Subcutaneous abdominal adipose tissue (tissue), 5 donors: ENCODE measurements at regions not wholly inside any gene's neighbourhood (a gene's known extent, or its start where the extent isn't known, plus 50 kb on each side); places are given as distances from the start of the nearest gene placed in this dataset.

Experiments used
- H3K27ac ChIP-seq: one replicate; pipeline ENCODE4 v1.7.0; 2013; ENCODE audit warnings: low read depth, mild to moderate bottlenecking, inconsistent platforms, low read length, moderate library complexity
- H3K27me3 ChIP-seq, 5 donors: one replicate each; pipeline ENCODE4 v1.7.0; 2013; ENCODE audit warnings: low read length in 5 of 5, inconsistent platforms in 1 of 5; ENCODE audit not compliant: control insufficient read depth in 5 of 5, insufficient read depth in 4 of 5
- H3K36me3 ChIP-seq, 5 donors: one replicate each; pipeline ENCODE4 v1.7.0; 2013; ENCODE audit warnings: low read length in 5 of 5; ENCODE audit not compliant: control insufficient read depth in 5 of 5, insufficient read depth in 5 of 5
- H3K4me1 ChIP-seq, 5 donors: one replicate each; pipeline ENCODE4 v1.7.0; 2013; ENCODE audit warnings: low read length in 5 of 5, mild to moderate bottlenecking in 3 of 5, moderate library complexity in 1 of 5; ENCODE audit not compliant: control insufficient read depth in 5 of 5, insufficient read depth in 5 of 5
- H3K4me3 ChIP-seq, 5 donors: one replicate each; pipeline ENCODE4 v1.7.0; 2013; ENCODE audit warnings: low read length in 5 of 5, low read depth in 1 of 5
- H3K9ac ChIP-seq, 5 donors: one replicate each; pipeline ENCODE4 v1.7.0; 2013; ENCODE audit warnings: low read length in 5 of 5, mild to moderate bottlenecking in 4 of 5, moderate library complexity in 3 of 5
- H3K9me3 ChIP-seq, 5 donors: one replicate each; pipeline ENCODE4 v1.7.0; 2013; ENCODE audit warnings: low read length in 5 of 5; ENCODE audit not compliant: control insufficient read depth in 5 of 5
- donor health status: healthy.
- donor health status: healthy.
- donor health status: healthy.
- donor health status: healthy.
- donor health status: healthy.

DNA sequence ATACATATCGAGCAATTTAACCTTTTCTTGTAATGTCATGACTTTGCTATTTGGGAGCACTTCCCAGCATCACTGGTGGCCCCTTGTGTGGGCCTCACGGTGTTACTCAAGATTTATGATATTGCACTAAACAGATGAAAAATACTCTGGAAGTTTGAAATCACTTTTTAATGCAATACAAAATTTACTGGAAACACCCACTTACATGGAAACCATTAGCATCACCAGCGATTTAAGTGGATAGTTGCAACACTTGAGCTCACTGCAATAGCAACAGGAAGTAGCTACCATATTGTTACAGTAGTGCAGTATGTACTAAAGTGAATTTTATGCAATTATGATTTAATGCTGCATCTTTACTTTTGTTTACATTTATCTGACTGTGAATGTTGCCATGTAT is 184.4 kb downstream of the MDFIC start:
- Histone ChIP-seq H3K27me3 (no peaks in the 10 kb centered on the region), H3K4me3 (no peak overlapping the region), H3K4me1 (no peaks in the 10 kb centered on the region), H3K27ac (no peak overlapping the region), H3K9ac (no peak overlapping the region), H3K36me3 (no peaks in the 10 kb centered on the region), H3K9me3 (no peaks in the 10 kb centered on the region)

DNA sequence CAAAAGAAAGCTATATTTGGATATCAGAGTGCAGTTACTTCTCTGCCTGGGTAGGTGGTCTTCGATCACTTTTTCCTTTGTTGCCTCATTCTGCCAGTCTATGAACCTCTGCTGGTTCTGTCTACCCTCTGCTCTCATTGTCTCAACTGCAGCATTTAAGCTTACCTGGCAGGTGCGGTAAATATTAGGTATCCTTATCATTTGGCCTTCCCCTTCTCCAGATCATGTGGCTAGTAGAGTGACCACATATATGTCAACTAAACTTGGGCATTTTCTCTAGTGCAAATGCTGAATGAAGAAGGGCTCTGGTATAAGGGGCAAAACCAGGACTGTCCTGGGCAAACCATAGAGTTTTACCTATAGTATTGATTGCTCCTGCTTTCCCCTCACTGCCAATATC is 180.8 kb downstream of the MDFIC start:
- Histone ChIP-seq H3K27me3 (no peaks in the 10 kb centered on the region), H3K4me3 (no peak overlapping the region), H3K36me3 (no peaks in the 10 kb centered on the region), H3K4me1 (no peaks in the 10 kb centered on the region), H3K9me3 (no peaks in the 10 kb centered on the region), H3K27ac (no peak overlapping the region), H3K9ac (no peak overlapping the region)

DNA sequence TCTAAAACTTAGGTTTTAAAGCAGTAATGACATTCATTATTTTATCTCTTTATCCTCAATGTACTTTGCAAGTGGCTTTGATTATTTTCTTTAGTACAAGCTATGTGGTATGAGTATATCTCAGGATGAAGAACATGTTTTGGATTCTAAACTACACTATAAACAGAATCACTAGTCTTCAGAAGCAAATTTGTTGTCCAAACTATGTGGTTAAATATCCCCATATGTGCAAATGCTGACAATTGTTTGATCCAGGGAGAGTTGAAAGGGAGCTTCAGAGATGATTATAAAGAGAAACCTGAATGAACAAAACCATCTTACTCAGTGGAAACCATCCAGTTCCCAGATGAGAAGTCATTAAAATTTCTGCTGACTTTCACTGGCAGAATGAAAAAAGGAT is 179.3 kb downstream of the MDFIC start:
- H3K36me3 ChIP-seq = no peaks in the 10 kb centered on the region
- H3K9ac ChIP-seq = no peak overlapping the region
- no peak overlapping the region for H3K27ac ChIP-seq
- no peak overlapping the region for H3K4me3 ChIP-seq
- no peaks in the 10 kb centered on the region for H3K9me3 ChIP-seq
- peaks cover 0 to 4% (median 0%) of the 10 kb centered on the region in 5 donors for H3K4me1 ChIP-seq
- H3K27me3 ChIP-seq = no peaks in the 10 kb centered on the region

DNA sequence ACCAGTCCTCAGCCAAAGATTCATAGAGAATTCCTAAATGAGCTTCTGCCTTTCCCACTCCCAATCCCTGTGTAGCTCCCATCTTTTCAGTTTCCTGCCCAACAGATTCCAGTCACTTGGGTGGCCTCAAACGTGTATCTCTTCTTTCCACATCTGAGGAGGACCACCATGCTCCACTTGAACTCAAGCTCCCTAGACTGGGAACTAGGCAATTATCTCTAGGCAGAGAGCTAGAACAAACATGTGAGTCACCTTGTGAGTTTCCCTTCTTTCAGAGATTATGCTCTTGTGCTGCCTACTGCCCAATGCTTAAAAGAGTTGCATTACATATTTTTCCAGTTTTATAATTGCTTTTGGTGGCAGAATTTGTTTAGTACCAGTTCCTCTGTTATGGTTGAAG is 178.0 kb downstream of the MDFIC start:
- Histone ChIP-seq H3K27ac (no peak overlapping the region), H3K4me3 (no peak overlapping the region), H3K27me3 (no peaks in the 10 kb centered on the region), H3K9ac (no peak overlapping the region), H3K4me1 (peaks cover 0 to 4% (median 0%) of the 10 kb centered on the region in 5 donors), H3K36me3 (no peaks in the 10 kb centered on the region), H3K9me3 (no peaks in the 10 kb centered on the region)

DNA sequence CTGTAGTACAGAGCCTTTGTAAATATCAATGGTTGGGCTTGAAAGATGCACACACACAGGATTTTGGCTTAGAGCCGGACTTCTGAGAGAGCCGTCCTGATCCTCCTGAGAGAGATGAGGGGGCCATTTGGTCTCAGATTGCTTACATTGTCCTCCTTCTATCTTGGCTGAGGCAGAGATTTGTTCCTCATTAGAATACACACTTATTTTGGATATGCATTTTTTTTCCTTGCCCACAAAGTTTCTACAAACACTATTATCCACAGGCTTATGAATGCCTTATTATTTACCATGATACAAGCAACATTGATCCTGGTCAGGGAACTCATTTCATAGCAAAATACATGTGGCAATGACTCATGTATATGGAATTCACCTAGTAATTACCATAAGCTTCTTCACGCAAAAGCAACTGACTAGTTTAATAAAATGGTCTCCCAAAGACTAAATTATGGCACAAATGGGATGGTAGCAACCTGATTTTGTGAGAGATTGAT is 175.3 kb downstream of the MDFIC start:
- no peaks in the 10 kb centered on the region for H3K36me3 ChIP-seq
- H3K4me3 ChIP-seq = no peak overlapping the region
- no peaks in the 10 kb centered on the region for H3K9me3 ChIP-seq
- H3K27me3 ChIP-seq = no peaks in the 10 kb centered on the region
- no peak overlapping the region for H3K27ac ChIP-seq
- H3K4me1 ChIP-seq = peaks cover 0 to 10% (median 2%) of the 10 kb centered on the region in 5 donors
- H3K9ac ChIP-seq = no peak overlapping the region

DNA sequence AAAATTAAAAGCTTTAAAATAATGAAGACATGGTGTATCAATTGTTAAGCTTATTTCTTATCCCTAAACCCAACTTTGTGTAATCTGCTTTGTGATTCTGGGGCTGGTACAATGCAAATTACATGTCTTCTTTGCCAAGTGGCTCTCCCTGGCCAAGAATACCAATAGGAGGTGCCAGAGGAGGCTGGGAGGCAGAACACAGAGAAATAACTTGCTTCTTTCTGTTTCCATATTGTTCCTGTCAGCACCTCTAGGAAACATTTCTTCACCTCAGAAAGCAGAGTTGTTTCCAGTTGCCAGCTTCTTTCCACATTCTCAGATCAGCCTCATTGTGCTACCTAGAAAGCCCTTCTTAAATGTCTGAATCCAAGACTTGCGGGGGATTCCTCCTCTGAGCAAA is 174.4 kb downstream of the MDFIC start:
- H3K4me3 ChIP-seq = no peak overlapping the region
- H3K4me1 ChIP-seq = peaks cover 0 to 10% (median 4%) of the 10 kb centered on the region in 5 donors
- no peaks in the 10 kb centered on the region for H3K9me3 ChIP-seq
- H3K36me3 ChIP-seq = no peaks in the 10 kb centered on the region
- H3K9ac ChIP-seq = no peak overlapping the region
- no peaks in the 10 kb centered on the region for H3K27me3 ChIP-seq
- H3K27ac ChIP-seq = no peak overlapping the region

DNA sequence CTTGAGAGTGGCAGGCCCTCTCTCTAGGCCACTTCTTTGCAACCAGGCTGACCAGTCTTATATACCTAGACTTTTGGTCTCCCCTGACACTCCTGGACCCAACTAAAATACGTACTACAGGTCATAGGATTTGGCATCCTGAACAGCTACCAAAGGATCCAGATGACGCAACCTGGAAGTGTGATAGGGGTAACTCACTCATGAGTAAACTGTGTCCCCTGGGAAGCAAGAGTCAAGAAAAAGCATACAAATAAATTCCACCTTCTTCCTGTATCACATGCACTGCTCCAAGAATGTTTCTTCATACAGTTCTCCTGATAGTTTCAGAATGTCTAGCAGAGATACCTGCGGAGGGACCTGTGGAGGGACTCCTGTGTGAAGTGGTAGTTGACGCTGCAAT is 172.3 kb downstream of the MDFIC start:
- peak overlapping the region; percentile 18 for H3K27ac ChIP-seq
- H3K4me1 ChIP-seq = peaks cover 0 to 10% (median 4%) of the 10 kb centered on the region in 5 donors
- no peak overlapping the region for H3K9ac ChIP-seq

DNA sequence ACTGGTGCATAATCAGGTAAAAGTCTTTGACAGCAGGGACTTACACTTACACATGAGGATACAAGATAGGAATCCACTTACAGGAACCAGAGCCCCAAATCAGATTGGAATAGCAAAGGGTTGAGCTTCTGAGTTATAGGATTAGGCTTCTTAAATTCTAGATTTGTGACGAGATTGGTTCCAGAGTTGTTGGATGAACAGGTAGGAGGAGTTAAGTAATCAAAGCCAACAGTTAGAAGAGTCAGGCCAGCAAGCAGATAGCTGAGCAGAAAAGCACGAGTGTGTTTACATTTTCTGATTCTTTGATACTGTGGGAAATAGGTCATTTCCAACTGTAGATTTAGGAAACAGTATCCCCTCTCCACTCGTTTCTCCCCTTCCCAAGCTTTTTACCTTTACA is 167.0 kb downstream of the MDFIC start:
- Histone ChIP-seq H3K4me1 (peaks cover 2 to 27% (median 24%) of the 10 kb centered on the region in 5 donors), H3K9me3 (no peaks in the 10 kb centered on the region), H3K9ac (no peak overlapping the region), H3K27me3 (no peaks in the 10 kb centered on the region), H3K27ac (peak overlapping the region; percentile 76), H3K4me3 (no peak overlapping the region), H3K36me3 (no peaks in the 10 kb centered on the region)

More for the DNA sequence above, 172.3 kb downstream of the MDFIC start:
- Histone ChIP-seq H3K36me3 (no peaks in the 10 kb centered on the region), H3K27me3 (no peaks in the 10 kb centered on the region), H3K4me3 (no peak overlapping the region), H3K9me3 (no peaks in the 10 kb centered on the region)

DNA sequence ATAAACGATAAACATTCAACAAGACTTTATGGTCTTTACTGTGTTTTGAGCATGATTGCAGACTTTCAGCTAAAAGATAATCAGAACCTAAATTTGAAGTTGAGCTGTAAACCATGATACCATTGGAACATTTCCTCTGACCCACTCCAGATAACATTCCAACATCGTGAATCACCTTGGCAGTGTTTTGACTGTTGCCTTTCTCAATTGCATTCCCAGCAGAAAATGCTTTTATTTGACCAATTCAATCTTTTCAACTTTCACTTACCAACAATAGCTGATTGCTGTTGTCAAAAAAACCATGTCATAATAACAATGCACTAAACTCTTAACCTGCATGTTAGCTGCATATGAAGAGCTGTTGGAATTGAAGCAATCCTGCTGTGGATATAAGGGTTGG is 165.5 kb downstream of the MDFIC start:
- no peaks in the 10 kb centered on the region for H3K9me3 ChIP-seq
- peak overlapping the region; percentile 76 for H3K27ac ChIP-seq
- no peaks in the 10 kb centered on the region for H3K36me3 ChIP-seq
- H3K9ac ChIP-seq = peak overlapping the region in 1 of 5 donors; percentile 20
- peaks cover 2 to 34% (median 25%) of the 10 kb centered on the region in 5 donors for H3K4me1 ChIP-seq
- H3K4me3 ChIP-seq = peak overlapping the region in 1 of 5 donors; percentile 27
- no peaks in the 10 kb centered on the region for H3K27me3 ChIP-seq

DNA sequence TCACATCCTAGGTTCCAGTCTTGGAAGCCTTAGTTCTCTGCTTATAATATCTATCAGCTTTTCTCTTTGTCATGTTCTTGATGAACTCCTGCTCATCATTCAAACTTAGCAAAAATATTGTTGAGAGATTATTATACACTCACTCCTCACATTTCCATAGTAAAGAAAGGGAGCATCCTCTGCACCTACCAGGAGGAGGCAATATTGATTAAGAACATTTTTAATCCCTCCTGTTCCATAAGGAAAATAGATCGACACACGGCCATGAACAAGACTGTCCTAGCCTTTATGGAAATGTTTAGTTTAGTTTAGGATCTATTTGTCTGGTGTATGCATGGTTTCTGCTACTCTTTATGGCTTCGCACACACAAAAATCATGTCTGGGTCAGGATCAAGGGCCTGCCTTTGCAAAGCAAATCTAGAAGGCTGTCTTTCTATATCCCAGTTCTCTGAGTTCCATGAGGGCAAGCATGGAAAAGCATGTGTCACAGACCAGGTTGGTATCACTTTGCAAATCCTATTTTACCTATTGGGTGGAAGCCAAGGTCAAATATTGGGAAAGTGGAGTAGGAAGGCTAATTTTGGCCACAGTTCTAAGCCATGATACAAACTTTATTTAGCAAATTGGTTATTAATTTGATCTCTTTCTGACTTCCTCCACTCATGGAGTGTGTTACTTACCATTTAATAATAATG is 164.4 kb downstream of the MDFIC start:
- peaks cover 2 to 34% (median 23%) of the 10 kb centered on the region in 5 donors for H3K4me1 ChIP-seq
- no peaks in the 10 kb centered on the region for H3K9me3 ChIP-seq
- peak overlapping the region; percentile 63 for H3K27ac ChIP-seq
- no peak overlapping the region for H3K4me3 ChIP-seq
- no peak overlapping the region for H3K9ac ChIP-seq
- H3K27me3 ChIP-seq = no peaks in the 10 kb centered on the region
- H3K36me3 ChIP-seq = no peaks in the 10 kb centered on the region
